ENCODE measurements at regions not wholly inside any gene's neighbourhood (a gene's known extent, or its start where the extent isn't known, plus 50 kb on each side); places are given as distances from the start of the nearest gene placed in this dataset.
"Not testable (repeated sequence)": the region's sequence is repeated elsewhere in the genome, so short reads cannot be mapped to it uniquely, and the experiment has no call there.

DNA sequence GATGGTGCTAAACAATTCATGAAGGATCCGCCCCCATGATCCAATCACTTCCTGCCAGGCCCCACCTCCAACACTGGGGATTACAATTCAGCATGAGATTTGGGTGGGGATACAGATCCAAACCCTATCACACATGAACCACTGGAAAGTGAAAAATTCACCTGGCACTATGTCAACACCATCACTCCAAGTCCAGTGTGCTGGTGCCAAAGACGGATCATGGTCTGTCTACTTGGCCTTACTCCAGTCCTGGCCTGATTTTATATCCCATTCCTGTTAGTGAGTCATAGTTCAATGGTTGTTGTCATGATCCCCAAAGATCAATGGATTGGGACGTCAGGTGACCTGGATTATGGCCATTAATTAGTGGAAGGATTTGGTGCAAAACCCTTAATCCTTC, 147.4 kb upstream of the RPS23 start:
- in situ Hi-C loops (cut with MboI; ENCODE audit: low sequenced_read_pairs, unreplicated experiment) = no loop called here
- no peak for TF ChIP-seq CTCF (IDR thresholded peaks at IDR 0.05; ENCODE audit: borderline replicate concordance, control extremely low read depth, extremely low read depth, insufficient read depth, missing control alignments)
- no peak for DNase-seq (ENCODE audit: low spot score)

DNA sequence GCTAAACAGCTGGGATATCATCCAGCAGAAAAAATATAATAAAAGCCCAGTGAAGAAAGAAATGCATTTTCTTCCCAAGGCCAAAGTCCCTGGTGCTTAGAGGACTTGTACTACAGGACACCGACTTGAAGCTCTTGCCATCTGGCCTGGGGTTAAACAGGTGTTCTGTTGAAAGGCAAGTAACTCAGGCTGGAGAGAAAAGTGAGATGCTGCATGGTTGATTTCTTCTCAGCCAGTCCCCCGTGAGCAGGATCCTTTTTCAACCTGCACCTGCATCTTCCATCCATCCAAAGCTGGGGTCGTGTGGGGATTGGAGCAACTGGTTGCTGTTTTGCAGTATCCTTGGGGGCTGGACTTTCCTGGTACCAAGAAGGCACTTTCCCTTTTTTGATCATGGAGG, 146.1 kb upstream of the RPS23 start:
- in situ Hi-C loops (cut with MboI; ENCODE audit: low sequenced_read_pairs, unreplicated experiment) = no loop called here
- DNase-seq (ENCODE audit: low spot score) = no peak
- no peak for TF ChIP-seq CTCF (IDR thresholded peaks at IDR 0.05; ENCODE audit: borderline replicate concordance, control extremely low read depth, extremely low read depth, insufficient read depth, missing control alignments)

- in situ Hi-C loops (cut with MboI; ENCODE audit: low sequenced_read_pairs, unreplicated experiment) = no loop called here
- no peak for TF ChIP-seq CTCF (IDR thresholded peaks at IDR 0.05; ENCODE audit: borderline replicate concordance, control extremely low read depth, extremely low read depth, insufficient read depth, missing control alignments)
- DNase-seq (ENCODE audit: low spot score) = no peak
Observed at GRCh38 chr5:82422751-82423181, 144.6 kb upstream of the RPS23 start.

GRCh38 chr5:82422001-82422740, 144.0 kb upstream of the RPS23 start:
- no peak for DNase-seq (ENCODE audit: low spot score)
- in situ Hi-C loops (cut with MboI; ENCODE audit: low sequenced_read_pairs, unreplicated experiment) = no loop called here

DNA sequence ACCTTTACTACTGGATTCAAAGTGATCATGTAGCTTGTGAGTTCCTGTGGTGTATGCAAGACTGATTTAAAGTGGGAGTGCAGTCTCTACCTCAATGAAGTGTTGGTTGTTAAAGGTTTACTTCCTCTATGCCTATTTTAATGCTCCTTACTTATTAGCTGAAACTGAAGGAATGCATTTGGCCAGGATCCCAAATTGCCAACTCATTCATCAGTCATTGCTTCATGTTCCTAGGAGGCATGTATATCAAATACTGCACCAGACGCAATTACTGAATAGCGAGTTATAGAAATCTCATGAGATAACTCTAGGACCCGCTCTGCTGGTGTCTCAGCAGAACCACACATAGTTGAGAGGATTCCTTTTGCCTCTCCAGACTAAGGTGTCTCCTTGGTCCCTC, 143.0 kb upstream of the RPS23 start:
- in situ Hi-C loops (cut with MboI; ENCODE audit: low sequenced_read_pairs, unreplicated experiment) = no loop called here
- no peak for DNase-seq (ENCODE audit: low spot score)
- TF ChIP-seq CTCF (IDR thresholded peaks at IDR 0.05; ENCODE audit: borderline replicate concordance, control extremely low read depth, extremely low read depth, insufficient read depth, missing control alignments) = no peak

More at GRCh38 chr5:82422001-82422740, 144.0 kb upstream of the RPS23 start:
- no peak for TF ChIP-seq CTCF (IDR thresholded peaks at IDR 0.05; ENCODE audit: borderline replicate concordance, control extremely low read depth, extremely low read depth, insufficient read depth, missing control alignments)

DNA sequence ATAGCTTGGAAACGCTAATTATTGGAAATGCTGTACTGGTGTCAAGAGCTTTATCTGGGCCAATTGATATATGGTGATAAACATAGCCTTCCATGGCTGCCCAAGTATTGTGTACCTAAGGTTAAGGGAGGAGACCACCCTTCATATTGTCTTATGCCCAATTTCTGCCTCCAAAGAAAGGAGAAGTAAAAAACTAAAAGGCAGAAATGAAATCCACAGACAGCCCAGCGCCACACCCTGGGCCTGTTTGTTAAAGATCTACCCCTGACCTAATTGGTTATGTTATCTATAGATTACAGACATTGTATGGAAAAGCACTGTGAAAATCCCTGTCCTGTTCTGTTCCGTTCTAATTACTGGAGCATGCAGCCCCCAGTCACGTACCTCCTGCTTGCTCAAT, 142.4 kb upstream of the RPS23 start:
- DNase-seq (ENCODE audit: low spot score); in situ Hi-C loops (cut with MboI; ENCODE audit: low sequenced_read_pairs, unreplicated experiment): not testable (repeated sequence)

DNA sequence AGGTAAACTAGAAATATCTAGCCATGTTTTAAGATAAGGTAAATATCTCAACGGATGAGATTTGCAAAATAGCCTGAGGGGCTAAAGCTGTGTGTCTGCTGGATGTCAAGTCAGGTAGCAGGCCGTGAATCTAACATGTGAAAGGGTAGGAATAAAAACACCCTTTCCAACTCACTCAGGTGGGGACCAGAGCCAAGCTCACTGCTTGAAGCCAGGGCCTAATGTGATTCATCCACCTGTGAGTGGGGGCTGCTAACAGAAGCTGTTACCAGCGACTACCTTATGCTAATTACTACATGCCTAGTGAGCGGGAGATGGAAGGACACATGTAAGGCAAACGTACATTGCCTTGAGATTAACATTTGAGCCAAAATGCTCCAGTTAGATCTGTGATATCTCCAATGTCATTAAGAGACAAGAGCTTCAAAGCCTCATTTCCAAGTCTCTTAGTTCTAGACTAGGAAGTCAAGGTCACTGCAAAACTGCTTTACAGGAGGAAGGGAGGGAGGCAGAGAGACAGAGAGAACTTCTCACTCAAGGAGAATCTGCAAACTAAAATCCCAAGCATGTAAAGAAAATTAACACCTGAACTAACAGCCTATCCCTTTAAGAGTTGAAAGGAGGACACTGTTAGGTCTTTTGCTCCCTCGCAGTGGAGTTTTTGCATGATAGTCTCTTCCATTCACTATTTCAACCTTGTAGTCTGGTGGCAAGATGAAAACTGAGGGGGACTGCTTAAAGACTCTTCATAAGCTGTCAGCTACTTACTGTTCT, 141.6 kb upstream of the RPS23 start:
- DNase-seq (ENCODE audit: low spot score) = no peak
- in situ Hi-C loops (cut with MboI; ENCODE audit: low sequenced_read_pairs, unreplicated experiment) = no loop called here
- TF ChIP-seq CTCF (IDR thresholded peaks at IDR 0.05; ENCODE audit: borderline replicate concordance, control extremely low read depth, extremely low read depth, insufficient read depth, missing control alignments) = no peak

All from GM13976 (cell line).